Colonic mucosa (tissue), 4 donors: ENCODE measurements at regions not wholly inside any gene's neighbourhood (a gene's known extent, or its start where the extent isn't known, plus 50 kb on each side); places are given as distances from the start of the nearest gene placed in this dataset.

ENCODE experiments used
- DNase-seq: peaks from one replicate; pipeline ENCODE4 v3.0.0-alpha.2; 2020
- H3K27ac ChIP-seq: fragments of 200-600 bp; one replicate; pipeline ENCODE4 v1.8.0; 2021
- H3K27me3 ChIP-seq: fragments of 200-600 bp; one replicate; pipeline ENCODE4 v1.8.0; 2021
- H3K36me3 ChIP-seq: fragments of 200-600 bp; one replicate; pipeline ENCODE4 v1.8.0; 2021
- H3K4me1 ChIP-seq: fragments of 200-600 bp; one replicate; pipeline ENCODE4 v1.8.0; 2021; ENCODE audit warnings: mild to moderate bottlenecking
- H3K4me3 ChIP-seq: fragments of 200-600 bp; one replicate; pipeline ENCODE4 v1.8.0; 2021
- H3K9ac ChIP-seq, 2 donors: one replicate each; pipeline ENCODE4 v1.7.0; 2013; ENCODE audit warnings: control low read depth in 2 of 2, low read depth in 2 of 2, low read length in 2 of 2
- H3K9me3 ChIP-seq: fragments of 200-600 bp; one replicate; pipeline ENCODE4 v1.8.0; 2021
- CTCF ChIP-seq: fragments of 200-600 bp; IDR thresholded peaks from one replicate; pipeline ENCODE4 v1.8.0; 2022; ENCODE audit warnings: antibody characterized with exemption, mild to moderate bottlenecking
- intact Hi-C: fragments of 100-400 bp; cut with DNase I; formaldehyde crosslinking; loops from one replicate; pipeline ENCODE4 v1.14.1; 2022
- donor health status: healthy.
- donor health status: DM: no; HTN: no; CAD: no.
- donor health status: DM: no; HTN: no; CAD: no.

- Histone ChIP-seq H3K4me1 (no peaks in the 10 kb centered on the region), H3K36me3 (no peaks in the 10 kb centered on the region), H3K9me3 (no peaks in the 10 kb centered on the region), H3K27me3 (no peaks in the 10 kb centered on the region), H3K27ac (no peak overlapping the region), H3K4me3 (no peak overlapping the region), H3K9ac (no peak overlapping the region)
- intact Hi-C loops: no loop called here
- no peak for DNase-seq
- no peak for TF ChIP-seq CTCF
Observed at GRCh38 chr12:78455991-78456390, 408.6 kb upstream of the SYT1 start.

- Histone ChIP-seq H3K4me1 (no peaks in the 10 kb centered on the region), H3K36me3 (no peaks in the 10 kb centered on the region), H3K27ac (no peak overlapping the region), H3K4me3 (no peak overlapping the region), H3K9me3 (no peaks in the 10 kb centered on the region), H3K27me3 (no peaks in the 10 kb centered on the region), H3K9ac (no peak overlapping the region)
- no peak for TF ChIP-seq CTCF
- intact Hi-C loops: no loop called here
- DNase-seq: no peak
Observed at GRCh38 chr12:78457938-78458337, 406.6 kb upstream of the SYT1 start.

GRCh38 chr12:78470354-78471195, 394.0 kb upstream of the SYT1 start:
- no peak overlapping the region for H3K4me3 ChIP-seq
- H3K36me3 ChIP-seq: no peaks in the 10 kb centered on the region
- no peak overlapping the region for H3K27ac ChIP-seq
- no peak overlapping the region for H3K9ac ChIP-seq
- no peaks in the 10 kb centered on the region for H3K27me3 ChIP-seq
- no peaks in the 10 kb centered on the region for H3K4me1 ChIP-seq
- DNase-seq: peak; percentile 34
- intact Hi-C loops: no loop called here
- TF ChIP-seq CTCF: peak; percentile 18
- H3K9me3 ChIP-seq: no peaks in the 10 kb centered on the region

- H3K9me3 ChIP-seq: no peaks in the 10 kb centered on the region
- H3K9ac ChIP-seq: no peak overlapping the region
- no peak for TF ChIP-seq CTCF
- no peaks in the 10 kb centered on the region for H3K4me1 ChIP-seq
- H3K36me3 ChIP-seq: no peaks in the 10 kb centered on the region
- H3K27me3 ChIP-seq: no peaks in the 10 kb centered on the region
- no peak overlapping the region for H3K27ac ChIP-seq
- no peak overlapping the region for H3K4me3 ChIP-seq
- intact Hi-C loops: no loop called here
- DNase-seq: no peak
Observed at GRCh38 chr12:78473136-78473535, 391.4 kb upstream of the SYT1 start.

- Histone ChIP-seq H3K4me1 (no peaks in the 10 kb centered on the region), H3K36me3 (no peaks in the 10 kb centered on the region), H3K9me3 (no peaks in the 10 kb centered on the region), H3K27me3 (no peaks in the 10 kb centered on the region), H3K27ac (no peak overlapping the region), H3K4me3 (no peak overlapping the region), H3K9ac (no peak overlapping the region)
- no peak for DNase-seq
- intact Hi-C loops: no loop called here
- TF ChIP-seq CTCF: no peak
Observed at GRCh38 chr12:78473561-78473960, 391.0 kb upstream of the SYT1 start.
